Gastroesophageal sphincter (tissue), 4 donors: ENCODE measurements at regions not wholly inside any gene's neighbourhood (a gene's known extent, or its start where the extent isn't known, plus 50 kb on each side); places are given as distances from the start of the nearest gene placed in this dataset.

ENCODE experiments used
- ATAC-seq: fragments of 150-250 bp; one replicate; pipeline ENCODE4 v1.9.1; 2016; ENCODE audit warnings: mild to moderate bottlenecking, moderate library complexity
- H3K27ac ChIP-seq, 4 donors: fragments of 200-600 bp; sonication (generic) in 3 of 4; 1 replicate in 3 of 4; 2 replicates in 1 of 4; pipeline ENCODE4 v1.5.1; 2016 to 2019
- H3K27me3 ChIP-seq: fragments of 200-600 bp; sonication (generic); one replicate; pipeline ENCODE4 v1.5.1; 2019
- H3K36me3 ChIP-seq, 2 donors: fragments of 200-600 bp; sonication (generic); one replicate each; pipeline ENCODE4 v1.5.1; 2019; ENCODE audit warnings: control low read depth in 1 of 2
- H3K4me1 ChIP-seq, 3 donors: fragments of 200-600 bp; sonication (generic); 1 replicate in 2 of 3; 2 replicates in 1 of 3; pipeline ENCODE4 v1.5.1; 2016 to 2019; ENCODE audit warnings: control low read depth in 2 of 3
- H3K4me3 ChIP-seq, 2 donors: fragments of 200-600 bp; sonication (generic); one replicate each; pipeline ENCODE4 v1.5.1; 2019; ENCODE audit warnings: mild to moderate bottlenecking in 1 of 2, moderate library complexity in 1 of 2
- H3K9me3 ChIP-seq, 3 donors: fragments of 200-600 bp; sonication (generic); one replicate each; pipeline ENCODE4 v1.5.1; 2017 to 2019; ENCODE audit warnings: control low read depth in 2 of 3
- CTCF ChIP-seq, 4 experiments: fragments of 200-600 bp in 2 of 4; fragments of 450-650 bp in 2 of 4; sonication (generic) in 1 of 4; IDR thresholded peaks; one replicate each; pipeline ENCODE4 v1.5.1; 2017 to 2019; ENCODE audit warnings: antibody characterized with exemption in 4 of 4, mild to moderate bottlenecking in 2 of 4, moderate library complexity in 2 of 4
- EP300 ChIP-seq: sonication (generic); formaldehyde crosslinking; IDR thresholded peaks from one replicate; pipeline ENCODE4 v1.6.1; 2017; ENCODE audit warnings: antibody characterized with exemption, mild to moderate bottlenecking
- POLR2A ChIP-seq, 2 donors: fragments of 450-650 bp; IDR thresholded peaks; one replicate each; pipeline ENCODE4 v1.6.1; 2017; ENCODE audit warnings: antibody characterized with exemption in 2 of 2, mild to moderate bottlenecking in 2 of 2, moderate library complexity in 1 of 2
- POLR2AphosphoS5 ChIP-seq: sonication (generic); formaldehyde crosslinking; IDR thresholded peaks from one replicate; pipeline ENCODE4 v1.6.1; 2017; ENCODE audit warnings: antibody characterized with exemption
- WGBS, 2 donors: methylation state at CpG; one replicate each; pipeline ENCODE4 v1.1.5; 2018; ENCODE audit warnings: low coverage in 1 of 2; 5-methylcytosine and 5-hydroxymethylcytosine counted together

GRCh38 chr4:100302061-100303026 is 112.1 kb upstream of the DDIT4L start:
- 73 to 100% methylated on average over 4 to 7 of the region's 9 CpGs for WGBS, 2 donors
- H3K36me3 ChIP-seq: no peaks in the 10 kb centered on the region
- H3K4me3 ChIP-seq: no peak overlapping the region
- H3K27me3 ChIP-seq: no peaks in the 10 kb centered on the region
- no peak for ATAC-seq
- no peaks in the 10 kb centered on the region for H3K9me3 ChIP-seq
- H3K4me1 ChIP-seq: peaks cover 0 to 9% (median 3%) of the 10 kb centered on the region in 3 donors
- TF ChIP-seq CTCF (IDR thresholded peaks at IDR 0.05): no peak
- H3K27ac ChIP-seq: no peak overlapping the region

- 24 to 30% methylated on average over 1 to 2 of the region's 2 CpGs for WGBS, 2 donors
- H3K27ac ChIP-seq: no peak overlapping the region
These were observed 109.0 kb upstream of the DDIT4L start for GRCh38 chr4:100299046-100299840.

GRCh38 chr4:100295792-100296191 is 105.5 kb upstream of the DDIT4L start:
- H3K27me3 ChIP-seq: no peaks in the 10 kb centered on the region
- no peak overlapping the region for H3K27ac ChIP-seq
- 63 to 67% methylated on average over 2 of the region's 2 CpGs for WGBS, 2 donors
- no peak for TF ChIP-seq EP300
- TF ChIP-seq POLR2A (IDR thresholded peaks at IDR 0.05): no peak
- TF ChIP-seq POLR2AphosphoS5: no peak
- TF ChIP-seq CTCF (IDR thresholded peaks at IDR 0.05): no peak
- no peak overlapping the region for H3K4me3 ChIP-seq
- no peaks in the 10 kb centered on the region for H3K36me3 ChIP-seq
- peaks cover 0 to 9% (median 3%) of the 10 kb centered on the region in 3 donors for H3K4me1 ChIP-seq
- no peaks in the 10 kb centered on the region for H3K9me3 ChIP-seq
- ATAC-seq: no peak

More at GRCh38 chr4:100299046-100299840, 109.0 kb upstream of the DDIT4L start:
- no peak for TF ChIP-seq CTCF (IDR thresholded peaks at IDR 0.05)
- no peak for TF ChIP-seq EP300
- no peak for TF ChIP-seq POLR2AphosphoS5
- no peak for TF ChIP-seq POLR2A (IDR thresholded peaks at IDR 0.05)
- H3K4me1 ChIP-seq: peaks cover 0 to 9% (median 3%) of the 10 kb centered on the region in 3 donors
- no peaks in the 10 kb centered on the region for H3K27me3 ChIP-seq
- no peak overlapping the region for H3K4me3 ChIP-seq
- no peaks in the 10 kb centered on the region for H3K9me3 ChIP-seq
- H3K36me3 ChIP-seq: no peaks in the 10 kb centered on the region
- ATAC-seq: peak; percentile 61

GRCh38 chr4:100294356-100294755 is 104.1 kb upstream of the DDIT4L start:
- Histone ChIP-seq H3K9me3 (no peaks in the 10 kb centered on the region), H3K27ac (no peak overlapping the region), H3K4me3 (no peak overlapping the region), H3K27me3 (no peaks in the 10 kb centered on the region), H3K4me1 (peaks cover 0 to 4% (median 2%) of the 10 kb centered on the region in 3 donors), H3K36me3 (no peaks in the 10 kb centered on the region)
- TF ChIP-seq EP300 (no peak), POLR2A (IDR thresholded peaks at IDR 0.05) (no peak), POLR2AphosphoS5 (no peak), CTCF (IDR thresholded peaks at IDR 0.05) (no peak)
- WGBS, 2 donors: 79 to 90% methylated on average over 1 of the region's 1 CpG
- no peak for ATAC-seq
